ENCODE measurements at regions not wholly inside any gene's neighbourhood (a gene's known extent, or its start where the extent isn't known, plus 50 kb on each side); places are given as distances from the start of the nearest gene placed in this dataset.

- Histone ChIP-seq H3K36me3 (ENCODE audit: control insufficient read depth, low read depth, low read length) (no peaks in the 10 kb centered on the region), H3K4me3 (ENCODE audit: low read length) (no peak overlapping the region), H3K27me3 (ENCODE audit: control insufficient read depth, insufficient read depth, low read length) (no peaks in the 10 kb centered on the region), H3K4me1 (ENCODE audit: control insufficient read depth, low read depth, low read length) (no peaks in the 10 kb centered on the region), H3K27ac (ENCODE audit: low read length) (no peak overlapping the region), H3K9ac (ENCODE audit: low read length) (no peak overlapping the region), H3K9me3 (ENCODE audit: control insufficient read depth, low read depth, low read length) (peaks cover 7% of the 10 kb centered on the region)
These were observed 173.4 kb upstream of the PSMD7 start for GRCh38 chr16:74123195-74123594.

- H3K9ac ChIP-seq (ENCODE audit: low read length): no peak overlapping the region
- no peaks in the 10 kb centered on the region for H3K36me3 ChIP-seq (ENCODE audit: control insufficient read depth, low read depth, low read length)
- no peaks in the 10 kb centered on the region for H3K27me3 ChIP-seq (ENCODE audit: control insufficient read depth, insufficient read depth, low read length)
- H3K4me3 ChIP-seq (ENCODE audit: low read length): no peak overlapping the region
- no peaks in the 10 kb centered on the region for H3K9me3 ChIP-seq (ENCODE audit: control insufficient read depth, low read depth, low read length)
- H3K4me1 ChIP-seq (ENCODE audit: control insufficient read depth, low read depth, low read length): no peaks in the 10 kb centered on the region
- no peak overlapping the region for H3K27ac ChIP-seq (ENCODE audit: low read length)
These were observed 178.8 kb upstream of the PSMD7 start for GRCh38 chr16:74117798-74118197.

GRCh38 chr16:74113545-74113944 is 183.1 kb upstream of the PSMD7 start:
- no peaks in the 10 kb centered on the region for H3K9me3 ChIP-seq (ENCODE audit: control insufficient read depth, low read depth, low read length)
- no peak overlapping the region for H3K4me3 ChIP-seq (ENCODE audit: low read length)
- no peak overlapping the region for H3K9ac ChIP-seq (ENCODE audit: low read length)
- no peaks in the 10 kb centered on the region for H3K4me1 ChIP-seq (ENCODE audit: control insufficient read depth, low read depth, low read length)
- H3K27ac ChIP-seq (ENCODE audit: low read length): no peak overlapping the region
- H3K27me3 ChIP-seq (ENCODE audit: control insufficient read depth, insufficient read depth, low read length): no peaks in the 10 kb centered on the region
- H3K36me3 ChIP-seq (ENCODE audit: control insufficient read depth, low read depth, low read length): no peaks in the 10 kb centered on the region

- H3K9me3 ChIP-seq (ENCODE audit: control insufficient read depth, low read depth, low read length): no peaks in the 10 kb centered on the region
- no peaks in the 10 kb centered on the region for H3K27me3 ChIP-seq (ENCODE audit: control insufficient read depth, insufficient read depth, low read length)
- no peak overlapping the region for H3K9ac ChIP-seq (ENCODE audit: low read length)
- H3K4me1 ChIP-seq (ENCODE audit: control insufficient read depth, low read depth, low read length): no peaks in the 10 kb centered on the region
- no peak overlapping the region for H3K4me3 ChIP-seq (ENCODE audit: low read length)
- H3K36me3 ChIP-seq (ENCODE audit: control insufficient read depth, low read depth, low read length): no peaks in the 10 kb centered on the region
- no peak overlapping the region for H3K27ac ChIP-seq (ENCODE audit: low read length)
These were observed 185.1 kb upstream of the PSMD7 start for GRCh38 chr16:74111456-74111982.

- Histone ChIP-seq H3K9me3 (ENCODE audit: control insufficient read depth, low read depth, low read length) (no peaks in the 10 kb centered on the region), H3K27ac (ENCODE audit: low read length) (no peak overlapping the region), H3K36me3 (ENCODE audit: control insufficient read depth, low read depth, low read length) (no peaks in the 10 kb centered on the region), H3K4me3 (ENCODE audit: low read length) (no peak overlapping the region), H3K9ac (ENCODE audit: low read length) (no peak overlapping the region), H3K4me1 (ENCODE audit: control insufficient read depth, low read depth, low read length) (peaks cover 2% of the 10 kb centered on the region), H3K27me3 (ENCODE audit: control insufficient read depth, insufficient read depth, low read length) (no peaks in the 10 kb centered on the region)
These were observed 188.6 kb upstream of the PSMD7 start for GRCh38 chr16:74107795-74108610.

GRCh38 chr16:74104022-74104421 is 192.6 kb upstream of the PSMD7 start:
- Histone ChIP-seq H3K27me3 (ENCODE audit: control insufficient read depth, insufficient read depth, low read length) (no peaks in the 10 kb centered on the region), H3K4me1 (ENCODE audit: control insufficient read depth, low read depth, low read length) (peaks cover 39% of the 10 kb centered on the region), H3K36me3 (ENCODE audit: control insufficient read depth, low read depth, low read length) (no peaks in the 10 kb centered on the region), H3K9ac (ENCODE audit: low read length) (no peak overlapping the region), H3K9me3 (ENCODE audit: control insufficient read depth, low read depth, low read length) (no peaks in the 10 kb centered on the region), H3K4me3 (ENCODE audit: low read length) (no peak overlapping the region), H3K27ac (ENCODE audit: low read length) (no peak overlapping the region)

GRCh38 chr16:74101379-74102137 is 195.1 kb upstream of the PSMD7 start:
- no peaks in the 10 kb centered on the region for H3K9me3 ChIP-seq (ENCODE audit: control insufficient read depth, low read depth, low read length)
- H3K4me1 ChIP-seq (ENCODE audit: control insufficient read depth, low read depth, low read length): peaks cover 46% of the 10 kb centered on the region
- H3K9ac ChIP-seq (ENCODE audit: low read length): peak overlapping the region; percentile 2
- H3K36me3 ChIP-seq (ENCODE audit: control insufficient read depth, low read depth, low read length): no peaks in the 10 kb centered on the region
- H3K27me3 ChIP-seq (ENCODE audit: control insufficient read depth, insufficient read depth, low read length): no peaks in the 10 kb centered on the region
- peak overlapping the region; percentile 23 for H3K4me3 ChIP-seq (ENCODE audit: low read length)
- peak overlapping the region; percentile 5 for H3K27ac ChIP-seq (ENCODE audit: low read length)

- no peaks in the 10 kb centered on the region for H3K9me3 ChIP-seq (ENCODE audit: control insufficient read depth, low read depth, low read length)
- no peak overlapping the region for H3K9ac ChIP-seq (ENCODE audit: low read length)
- peaks cover 46% of the 10 kb centered on the region for H3K4me1 ChIP-seq (ENCODE audit: control insufficient read depth, low read depth, low read length)
- H3K27ac ChIP-seq (ENCODE audit: low read length): peak overlapping the region; percentile 54
- H3K36me3 ChIP-seq (ENCODE audit: control insufficient read depth, low read depth, low read length): no peaks in the 10 kb centered on the region
- H3K27me3 ChIP-seq (ENCODE audit: control insufficient read depth, insufficient read depth, low read length): no peaks in the 10 kb centered on the region
- H3K4me3 ChIP-seq (ENCODE audit: low read length): peak overlapping the region; percentile 23
These were observed 196.0 kb upstream of the PSMD7 start for GRCh38 chr16:74100395-74101326.

- Histone ChIP-seq H3K9ac (ENCODE audit: low read length) (no peak overlapping the region), H3K36me3 (ENCODE audit: control insufficient read depth, low read depth, low read length) (no peaks in the 10 kb centered on the region), H3K9me3 (ENCODE audit: control insufficient read depth, low read depth, low read length) (no peaks in the 10 kb centered on the region), H3K27ac (ENCODE audit: low read length) (no peak overlapping the region), H3K4me1 (ENCODE audit: control insufficient read depth, low read depth, low read length) (peaks cover 46% of the 10 kb centered on the region), H3K4me3 (ENCODE audit: low read length) (no peak overlapping the region), H3K27me3 (ENCODE audit: control insufficient read depth, insufficient read depth, low read length) (no peaks in the 10 kb centered on the region)
These were observed 197.1 kb upstream of the PSMD7 start for GRCh38 chr16:74099530-74099929.

- H3K4me3 ChIP-seq (ENCODE audit: low read length): no peak overlapping the region
- H3K4me1 ChIP-seq (ENCODE audit: control insufficient read depth, low read depth, low read length): peaks cover 17% of the 10 kb centered on the region
- no peak overlapping the region for H3K27ac ChIP-seq (ENCODE audit: low read length)
- no peaks in the 10 kb centered on the region for H3K27me3 ChIP-seq (ENCODE audit: control insufficient read depth, insufficient read depth, low read length)
- H3K9me3 ChIP-seq (ENCODE audit: control insufficient read depth, low read depth, low read length): no peaks in the 10 kb centered on the region
- H3K36me3 ChIP-seq (ENCODE audit: control insufficient read depth, low read depth, low read length): no peaks in the 10 kb centered on the region
- H3K9ac ChIP-seq (ENCODE audit: low read length): no peak overlapping the region
These were observed 201.7 kb upstream of the PSMD7 start for GRCh38 chr16:74094962-74095361.

GRCh38 chr16:74094514-74094913 is 202.1 kb upstream of the PSMD7 start:
- Histone ChIP-seq H3K4me3 (ENCODE audit: low read length) (no peak overlapping the region), H3K27me3 (ENCODE audit: control insufficient read depth, insufficient read depth, low read length) (no peaks in the 10 kb centered on the region), H3K36me3 (ENCODE audit: control insufficient read depth, low read depth, low read length) (no peaks in the 10 kb centered on the region), H3K9me3 (ENCODE audit: control insufficient read depth, low read depth, low read length) (no peaks in the 10 kb centered on the region), H3K9ac (ENCODE audit: low read length) (no peak overlapping the region), H3K27ac (ENCODE audit: low read length) (no peak overlapping the region), H3K4me1 (ENCODE audit: control insufficient read depth, low read depth, low read length) (peaks cover 13% of the 10 kb centered on the region)

Measured in iPS-18a (cell line).